ENCODE measurements at regions not wholly inside any gene's neighbourhood (a gene's known extent, or its start where the extent isn't known, plus 50 kb on each side); places are given as distances from the start of the nearest gene placed in this dataset.
"Not testable (repeated sequence)": the region's sequence is repeated elsewhere in the genome, so short reads cannot be mapped to it uniquely, and the experiment has no call there.

GRCh38 chr4:153099391-153100140 lies 104.7 kb upstream of the TRIM2 start:
- Histone ChIP-seq H3K9me3 (no peaks in the 10 kb centered on the region), H3K27me3 (no peaks in the 10 kb centered on the region), H3K4me1 (no peaks in the 10 kb centered on the region), H3K36me3 (no peaks in the 10 kb centered on the region), H3K27ac (no peak overlapping the region), H3K4me3 (no peak overlapping the region)
- 84% methylated on average over 3 of the region's 3 CpGs for WGBS
- no peak for TF ChIP-seq POLR2AphosphoS5 (IDR thresholded peaks at IDR 0.05)
- no peak for TF ChIP-seq EP300 (IDR thresholded peaks at IDR 0.05)
- TF ChIP-seq, protein P1, sequence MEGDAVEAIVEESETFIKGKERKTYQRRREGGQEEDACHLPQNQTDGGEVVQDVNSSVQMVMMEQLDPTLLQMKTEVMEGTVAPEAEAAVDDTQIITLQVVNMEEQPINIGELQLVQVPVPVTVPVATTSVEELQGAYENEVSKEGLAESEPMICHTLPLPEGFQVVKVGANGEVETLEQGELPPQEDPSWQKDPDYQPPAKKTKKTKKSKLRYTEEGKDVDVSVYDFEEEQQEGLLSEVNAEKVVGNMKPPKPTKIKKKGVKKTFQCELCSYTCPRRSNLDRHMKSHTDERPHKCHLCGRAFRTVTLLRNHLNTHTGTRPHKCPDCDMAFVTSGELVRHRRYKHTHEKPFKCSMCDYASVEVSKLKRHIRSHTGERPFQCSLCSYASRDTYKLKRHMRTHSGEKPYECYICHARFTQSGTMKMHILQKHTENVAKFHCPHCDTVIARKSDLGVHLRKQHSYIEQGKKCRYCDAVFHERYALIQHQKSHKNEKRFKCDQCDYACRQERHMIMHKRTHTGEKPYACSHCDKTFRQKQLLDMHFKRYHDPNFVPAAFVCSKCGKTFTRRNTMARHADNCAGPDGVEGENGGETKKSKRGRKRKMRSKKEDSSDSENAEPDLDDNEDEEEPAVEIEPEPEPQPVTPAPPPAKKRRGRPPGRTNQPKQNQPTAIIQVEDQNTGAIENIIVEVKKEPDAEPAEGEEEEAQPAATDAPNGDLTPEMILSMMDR (IDR thresholded peaks at IDR 0.05): no peak
- TF ChIP-seq POLR2A (IDR thresholded peaks at IDR 0.05): no peak
- DNase-seq (ENCODE audit: low spot score in 2 of 2): no peak

GRCh38 chr4:153106736-153107135 lies 97.5 kb upstream of the TRIM2 start:
- not testable (repeated sequence) for H3K27me3 ChIP-seq; H3K36me3 ChIP-seq; H3K9me3 ChIP-seq; H3K4me3 ChIP-seq; DNase-seq (ENCODE audit: low spot score in 2 of 2); H3K27ac ChIP-seq; H3K4me1 ChIP-seq
- WGBS: 80% methylated on average over 1 of the region's 2 CpGs

GRCh38 chr4:153107246-153107645 lies 97.0 kb upstream of the TRIM2 start:
- no peak for DNase-seq (ENCODE audit: low spot score in 2 of 2)
- WGBS: 90% methylated on average over 8 of the region's 8 CpGs
- TF ChIP-seq, protein P1 (IDR thresholded peaks at IDR 0.05): no peak
- TF ChIP-seq EP300 (IDR thresholded peaks at IDR 0.05) (no peak), POLR2A (IDR thresholded peaks at IDR 0.05) (no peak)
- H3K4me1 ChIP-seq: no peaks in the 10 kb centered on the region
- H3K4me3 ChIP-seq: no peak overlapping the region
- H3K36me3 ChIP-seq: no peaks in the 10 kb centered on the region
- no peak overlapping the region for H3K27ac ChIP-seq
- no peaks in the 10 kb centered on the region for H3K27me3 ChIP-seq
- no peaks in the 10 kb centered on the region for H3K9me3 ChIP-seq

DNA sequence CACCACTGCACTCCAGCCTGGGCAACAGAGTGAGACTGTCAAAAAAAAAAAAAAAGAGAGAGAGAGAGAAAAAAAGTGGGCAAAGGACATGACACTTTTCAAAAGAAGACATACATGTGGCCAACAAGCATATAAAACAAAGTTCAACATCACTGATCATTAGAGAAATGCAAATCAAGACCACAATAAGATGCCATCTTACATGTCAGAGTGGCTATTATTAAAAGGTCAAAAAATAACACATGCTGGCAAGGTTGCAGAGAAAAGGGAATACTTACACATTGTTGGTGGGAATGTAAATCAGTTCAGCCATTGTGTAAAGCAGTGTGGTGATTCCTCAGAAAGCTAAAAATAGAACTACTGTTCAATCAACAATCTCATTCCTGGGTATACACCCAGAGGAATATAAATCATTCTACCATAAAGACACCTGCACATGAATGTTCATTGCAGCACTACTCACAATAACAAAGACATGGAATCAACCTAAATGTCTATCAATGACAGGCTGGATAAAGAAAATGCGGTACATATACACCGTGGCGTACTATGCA lies 94.9 kb upstream of the TRIM2 start:
- Histone ChIP-seq H3K27me3 (no peaks in the 10 kb centered on the region), H3K4me1 (no peaks in the 10 kb centered on the region), H3K27ac (no peak overlapping the region), H3K9me3 (no peaks in the 10 kb centered on the region), H3K4me3 (no peak overlapping the region), H3K36me3 (no peaks in the 10 kb centered on the region)
- no peak for DNase-seq (ENCODE audit: low spot score in 2 of 2)
- WGBS: 98% methylated on average over 3 of the region's 3 CpGs
- TF ChIP-seq POLR2A (IDR thresholded peaks at IDR 0.05) (no peak), POLR2AphosphoS5 (IDR thresholded peaks at IDR 0.05) (no peak), EP300 (IDR thresholded peaks at IDR 0.05) (no peak)
- TF ChIP-seq, protein P1 (IDR thresholded peaks at IDR 0.05): no peak

DNA sequence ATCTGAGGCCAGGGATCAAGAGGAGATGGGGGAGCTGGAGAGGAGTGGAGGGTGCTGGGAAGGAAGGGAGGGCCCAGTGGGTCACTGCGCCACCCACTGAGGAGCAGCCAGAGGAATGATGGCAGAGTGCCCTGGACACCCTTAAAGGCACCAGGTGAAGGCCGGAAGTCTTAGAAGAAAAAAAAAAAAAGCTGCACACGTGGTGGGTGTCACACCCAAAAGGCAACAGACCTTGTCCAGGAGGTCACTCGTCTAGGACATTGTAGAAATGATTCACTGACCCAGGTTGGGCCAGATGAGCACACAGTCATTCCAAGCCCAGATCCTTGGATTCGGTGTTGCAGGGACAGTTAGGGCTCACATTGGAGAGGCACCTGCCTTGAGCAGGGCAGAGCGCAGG lies 93.5 kb upstream of the TRIM2 start:
- 86% methylated on average over 6 of the region's 6 CpGs for whole genome bisulfite sequencing
- Histone ChIP-seq H3K36me3 (no peaks in the 10 kb centered on the region), H3K4me1 (peaks cover 10% of the 10 kb centered on the region), H3K27me3 (no peaks in the 10 kb centered on the region), H3K9me3 (no peaks in the 10 kb centered on the region), H3K27ac (no peak overlapping the region), H3K4me3 (no peak overlapping the region)
- TF ChIP-seq EP300 (IDR thresholded peaks at IDR 0.05) (no peak), POLR2AphosphoS5 (IDR thresholded peaks at IDR 0.05) (no peak), POLR2A (IDR thresholded peaks at IDR 0.05) (no peak)
- TF ChIP-seq, protein P1 (IDR thresholded peaks at IDR 0.05): no peak
- DNase-seq (ENCODE audit: low spot score in 2 of 2): no peak

All from suprapubic skin (tissue), 4 donors.